ENCODE measurements at regions not wholly inside any gene's neighbourhood (a gene's known extent, or its start where the extent isn't known, plus 50 kb on each side); places are given as distances from the start of the nearest gene placed in this dataset.

DNA sequence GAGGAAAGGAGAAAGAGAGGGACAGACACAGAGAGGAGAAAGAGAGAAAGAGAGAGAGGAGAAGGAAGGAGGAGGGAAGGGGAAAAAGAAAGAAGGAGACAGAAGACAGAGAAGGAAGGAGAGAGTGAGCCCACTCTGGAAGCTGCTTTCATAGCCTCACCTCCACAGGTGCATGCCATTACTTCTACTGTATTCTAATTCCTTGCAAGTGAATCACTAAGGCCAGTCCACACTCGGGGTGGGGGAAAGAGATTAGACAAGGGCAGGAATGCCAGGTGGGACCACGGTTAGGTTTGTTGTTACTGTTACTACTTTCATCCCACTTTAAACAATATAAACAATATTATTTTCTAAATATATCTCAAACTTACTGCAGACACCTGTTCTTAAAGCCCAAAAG lies 684.5 kb upstream of the ARGLU1 start:
- DNase-seq (ENCODE audit: low read depth in 2 of 2): no peak

DNA sequence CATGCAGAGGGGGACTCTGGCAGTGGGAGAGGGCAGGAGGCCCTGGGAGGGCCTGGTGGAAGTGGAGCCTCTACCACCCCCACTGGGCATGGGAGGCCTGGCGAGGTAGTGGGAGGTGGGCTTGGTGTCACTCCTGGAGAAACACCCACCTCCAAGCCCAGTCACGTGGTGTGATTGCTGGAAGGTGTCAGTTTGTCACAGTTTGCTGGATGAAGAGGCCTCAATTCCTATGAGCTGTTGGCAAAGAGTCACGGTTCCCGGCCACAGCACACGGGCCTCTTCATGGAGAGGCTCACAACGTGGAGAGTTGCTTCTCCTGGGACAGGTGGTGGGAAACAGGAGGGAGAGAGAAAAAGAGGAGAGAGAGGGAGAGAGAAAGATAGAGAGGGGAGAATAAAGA lies 684.1 kb upstream of the ARGLU1 start:
- no peak for DNase-seq (ENCODE audit: low read depth in 2 of 2)

DNA sequence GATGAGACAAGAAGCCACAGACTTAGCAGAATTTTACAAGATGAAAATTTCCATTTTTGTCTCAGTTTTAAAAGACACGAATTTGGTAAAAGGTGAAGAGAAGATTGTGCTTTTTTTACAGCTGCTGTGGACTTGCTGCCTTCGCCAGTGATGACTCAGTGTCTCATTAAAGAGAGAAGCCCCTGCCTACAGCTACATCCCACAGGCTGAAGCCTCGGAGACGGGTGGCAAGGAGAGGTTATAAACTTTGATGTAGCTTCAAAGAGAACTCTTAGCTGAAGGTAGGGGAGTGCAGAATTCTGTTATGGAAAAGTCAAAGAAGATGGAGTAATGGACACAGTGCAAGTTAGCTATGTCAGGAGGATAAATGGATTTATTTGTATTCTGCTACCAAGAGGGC lies 683.4 kb upstream of the ARGLU1 start:
- no peak for DNase-seq (ENCODE audit: low read depth in 2 of 2)

DNA sequence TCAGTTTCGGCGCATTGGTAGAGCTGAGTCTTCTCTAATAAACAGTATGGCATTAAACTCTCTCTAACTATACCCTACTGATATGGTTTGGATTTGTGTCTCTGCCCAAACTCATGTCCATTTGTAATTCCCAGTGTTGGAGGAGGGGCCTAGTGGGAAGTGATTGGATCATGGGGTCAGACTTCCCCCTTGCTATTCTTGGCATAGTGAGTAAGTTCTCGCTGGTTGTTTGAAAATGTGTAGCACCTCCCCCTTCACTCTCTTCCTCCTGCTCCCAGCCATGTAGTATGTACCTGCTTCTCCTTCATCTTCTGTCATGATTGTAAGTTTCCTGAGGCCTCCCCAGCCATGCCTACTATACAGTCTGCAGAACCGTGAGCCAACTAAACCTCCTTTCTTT lies 682.7 kb upstream of the ARGLU1 start:
- DNase-seq (ENCODE audit: low read depth in 2 of 2): no peak

DNA sequence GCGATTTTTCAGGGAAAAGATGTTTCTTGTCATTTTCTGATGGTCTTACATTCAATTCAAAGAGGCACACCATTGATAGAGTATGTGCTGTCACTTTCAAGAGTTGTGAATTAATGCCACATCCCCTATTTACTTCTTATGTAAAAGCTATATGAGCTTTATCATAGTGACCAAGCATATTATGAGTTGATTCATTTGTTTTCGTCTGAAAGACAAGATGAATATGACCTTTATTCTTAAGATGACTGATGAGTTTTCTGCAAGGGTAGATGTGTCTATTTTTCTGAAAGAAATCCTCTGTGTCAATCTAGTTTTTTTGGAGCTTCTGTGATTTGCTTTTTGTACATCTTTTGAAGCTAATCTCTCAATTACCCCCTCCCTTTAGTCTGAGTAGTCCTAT lies 676.3 kb upstream of the ARGLU1 start:
- no peak for DNase-seq (ENCODE audit: low read depth in 2 of 2)

DNA sequence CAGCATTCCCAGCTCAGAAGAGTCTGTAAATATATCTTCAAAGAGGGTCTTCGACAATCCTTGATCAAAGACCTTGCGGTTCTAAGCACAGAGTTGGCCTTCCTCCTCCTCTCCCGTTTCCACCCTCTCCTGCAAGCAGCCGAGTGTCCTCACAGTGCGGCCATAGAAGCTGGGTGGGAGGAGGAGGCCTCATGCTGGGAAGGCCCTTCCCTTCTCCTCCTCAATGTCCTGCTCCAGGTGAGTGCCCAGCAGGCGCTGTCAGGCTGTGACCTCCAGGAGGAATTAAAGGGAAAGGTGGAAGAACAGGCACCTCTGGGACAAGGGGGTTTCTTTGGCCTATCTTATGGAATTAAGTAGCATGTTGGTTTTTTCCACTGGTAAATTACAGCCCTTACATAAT lies 674.2 kb upstream of the ARGLU1 start:
- no peak for DNase-seq (ENCODE audit: low read depth in 2 of 2)

DNA sequence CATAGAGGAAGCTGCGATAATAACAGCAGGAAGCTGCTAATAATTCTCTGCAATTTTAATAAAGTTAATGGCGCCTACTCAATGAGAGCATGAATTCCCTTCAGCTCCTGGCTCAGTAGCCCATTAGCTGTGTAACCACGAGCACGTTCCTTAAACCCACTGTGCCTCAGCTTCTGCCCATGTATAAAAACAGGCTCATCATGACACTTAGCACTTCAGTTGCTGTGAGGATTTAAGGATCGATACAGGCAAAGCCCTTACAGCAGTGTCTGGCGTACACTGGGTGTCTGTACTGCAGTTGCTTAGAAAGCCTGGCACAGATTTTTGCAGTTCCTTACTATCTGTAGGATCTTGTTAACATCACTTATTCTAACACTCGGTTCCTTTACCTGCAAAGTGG lies 673.4 kb upstream of the ARGLU1 start:
- DNase-seq (ENCODE audit: low read depth in 2 of 2): no peak

DNA sequence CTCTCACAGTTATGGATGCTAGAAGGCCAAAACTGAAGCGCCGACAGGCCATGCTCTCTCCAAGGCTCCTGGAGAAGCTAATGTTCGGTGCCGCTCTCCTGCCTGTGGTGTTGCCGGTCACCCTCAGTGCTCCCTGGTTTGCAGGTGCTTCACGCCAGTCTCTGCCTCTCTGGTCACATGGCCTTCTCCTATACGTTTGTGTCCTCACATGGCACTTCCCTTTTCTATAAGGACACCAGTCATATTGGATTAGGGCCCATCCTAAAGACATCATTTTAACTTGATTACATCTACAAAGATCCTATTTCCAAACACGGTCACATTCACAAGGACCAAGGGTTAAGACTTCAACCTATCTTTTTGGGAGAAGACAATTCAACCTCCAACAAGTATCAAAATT lies 671.3 kb upstream of the ARGLU1 start:
- DNase-seq (ENCODE audit: low read depth in 2 of 2): no peak

DNA sequence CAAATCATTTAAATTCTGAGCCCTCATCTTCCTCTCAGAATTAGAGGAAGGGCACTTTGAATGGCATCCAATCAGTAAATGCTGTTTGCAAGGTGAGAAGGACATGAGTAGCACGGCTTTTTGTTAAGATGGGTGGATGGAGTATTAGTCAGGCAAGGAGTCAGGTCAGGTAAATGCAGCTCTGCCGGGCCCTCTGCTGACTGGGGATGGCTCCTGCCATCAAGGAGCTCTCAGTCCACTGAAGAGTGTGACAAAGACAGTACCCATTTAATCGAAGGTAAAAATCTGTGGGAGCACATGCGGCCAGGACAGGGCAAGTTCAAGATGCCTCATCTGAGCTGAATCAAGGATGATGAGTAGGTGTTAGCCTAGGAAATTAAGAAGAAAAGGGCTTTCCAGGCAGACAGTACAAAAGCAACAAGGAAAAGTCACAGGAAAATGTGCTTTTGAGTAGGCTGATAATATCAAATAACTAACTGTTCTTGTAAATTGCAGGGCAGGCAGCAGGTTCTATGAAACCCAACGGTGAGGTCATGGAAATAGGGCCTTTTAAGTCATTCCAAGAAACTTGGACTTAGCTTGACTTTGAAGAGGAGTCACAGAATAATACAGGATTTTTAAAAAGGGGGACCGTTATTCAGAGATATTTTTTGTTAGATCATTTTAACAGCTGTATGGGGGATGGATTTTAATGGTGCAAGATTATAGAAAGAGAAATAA lies 670.5 kb upstream of the ARGLU1 start:
- no peak for DNase-seq (ENCODE audit: low read depth in 2 of 2)

DNA sequence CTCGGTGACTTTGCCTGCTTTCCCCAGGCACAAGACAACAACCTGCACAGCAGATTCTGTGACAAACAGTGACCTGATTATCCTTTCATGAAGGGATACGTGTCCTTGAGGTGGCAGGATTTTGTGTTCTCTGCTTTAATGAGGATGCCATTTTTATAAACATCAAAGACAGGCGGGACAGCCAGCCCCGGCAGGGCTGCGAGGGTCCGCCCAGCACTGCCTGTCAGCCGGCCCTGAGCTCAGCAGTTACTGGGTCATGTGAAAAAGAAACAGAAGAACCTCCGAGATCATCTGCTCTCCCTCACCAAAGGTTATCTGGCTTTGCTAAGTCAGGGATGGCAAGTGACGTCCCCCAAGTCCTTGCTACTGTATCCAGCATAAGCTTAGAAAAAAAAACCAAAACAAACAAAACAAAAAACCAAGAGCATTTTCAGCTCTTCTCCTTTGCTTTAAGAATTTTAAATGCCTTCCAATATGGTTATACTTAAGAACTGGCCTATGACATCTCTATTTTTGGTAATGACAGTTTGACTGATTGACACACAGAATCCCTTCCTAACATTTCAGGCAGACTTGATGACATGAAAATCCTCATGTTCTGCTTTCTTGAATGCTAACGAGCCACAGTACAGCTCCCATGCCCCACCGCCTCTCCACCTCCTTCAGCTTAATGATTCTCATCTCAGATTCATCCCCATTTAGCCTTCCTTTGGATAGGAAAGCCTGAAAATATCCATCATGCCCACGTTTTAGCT lies 666.6 kb upstream of the ARGLU1 start:
- no peak for DNase-seq (ENCODE audit: low read depth in 2 of 2)

DNA sequence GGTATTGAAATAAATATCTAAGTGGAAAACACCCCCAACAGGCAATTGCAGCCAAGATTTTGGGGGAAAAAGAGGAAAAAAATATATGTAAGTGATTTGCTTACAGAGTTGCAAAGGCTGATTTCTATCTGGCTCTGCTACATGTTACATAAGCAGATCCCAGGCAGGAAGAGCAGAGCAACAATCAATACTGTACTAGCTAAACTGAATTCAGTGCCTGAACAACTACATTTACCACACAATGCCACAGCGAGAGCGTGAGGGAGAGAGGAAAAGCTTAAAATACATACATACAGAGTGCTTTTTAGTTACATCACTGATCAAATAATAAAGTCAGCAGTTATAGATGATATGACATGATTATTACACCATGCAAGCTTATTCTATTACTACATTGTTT lies 665.6 kb upstream of the ARGLU1 start:
- no peak for DNase-seq (ENCODE audit: low read depth in 2 of 2)

DNA sequence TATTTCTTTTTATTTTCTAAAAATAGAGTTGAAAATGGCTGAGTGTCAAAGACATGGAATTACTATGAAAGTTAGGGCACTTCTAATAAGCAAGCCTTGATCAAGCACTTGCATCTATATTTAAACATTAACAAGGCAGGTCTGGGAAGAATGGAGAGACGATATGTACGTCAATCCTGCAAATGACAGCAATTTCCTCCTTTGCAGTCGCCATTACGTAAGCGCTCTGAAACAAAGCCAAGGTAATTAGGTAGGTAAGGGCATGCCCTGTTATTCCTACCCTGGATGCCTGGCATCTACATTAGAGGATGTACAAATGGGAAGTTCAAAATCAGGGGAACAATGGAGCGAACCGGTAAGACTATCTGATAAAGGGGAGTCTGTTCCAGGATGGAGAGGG lies 664.0 kb upstream of the ARGLU1 start:
- DNase-seq (ENCODE audit: low read depth in 2 of 2): no peak

DNA sequence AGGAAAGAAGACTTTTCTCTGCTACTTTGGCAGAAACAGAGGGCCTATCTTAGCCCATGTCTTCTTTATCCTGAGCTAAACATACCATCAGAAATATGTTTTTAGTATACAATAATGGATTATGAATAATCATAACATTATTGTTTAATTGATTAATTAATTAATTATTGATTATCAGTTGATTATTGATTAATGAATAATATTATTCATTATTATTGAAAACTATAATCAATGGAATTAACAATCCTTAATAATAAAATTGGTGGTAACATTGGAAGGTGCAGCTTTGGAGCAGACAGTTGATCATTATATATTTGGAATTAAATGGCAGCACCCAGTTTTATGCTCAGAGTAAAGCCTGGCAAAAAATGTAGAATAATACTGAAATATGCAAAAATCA lies 655.9 kb upstream of the ARGLU1 start:
- DNase-seq (ENCODE audit: low read depth in 2 of 2): no peak

DNA sequence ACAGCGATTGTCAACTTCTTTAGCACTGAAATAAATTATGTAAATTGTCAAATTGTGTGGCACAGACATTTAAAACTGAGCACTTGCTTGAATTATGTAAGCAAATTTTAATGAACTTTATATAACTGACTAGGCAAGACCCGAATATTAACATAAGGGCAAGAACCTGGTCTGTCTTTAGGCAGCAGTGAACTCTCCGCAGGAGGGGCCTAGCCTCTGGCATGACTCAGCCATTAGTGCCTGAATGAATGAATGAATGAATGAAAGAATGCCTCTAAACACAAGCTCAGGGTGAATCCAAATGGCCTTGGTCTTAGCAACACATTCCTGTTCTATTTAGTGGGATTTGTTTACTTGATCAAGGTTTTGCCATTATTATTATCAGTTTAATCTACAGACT lies 654.7 kb upstream of the ARGLU1 start:
- no peak for DNase-seq (ENCODE audit: low read depth in 2 of 2)

DNA sequence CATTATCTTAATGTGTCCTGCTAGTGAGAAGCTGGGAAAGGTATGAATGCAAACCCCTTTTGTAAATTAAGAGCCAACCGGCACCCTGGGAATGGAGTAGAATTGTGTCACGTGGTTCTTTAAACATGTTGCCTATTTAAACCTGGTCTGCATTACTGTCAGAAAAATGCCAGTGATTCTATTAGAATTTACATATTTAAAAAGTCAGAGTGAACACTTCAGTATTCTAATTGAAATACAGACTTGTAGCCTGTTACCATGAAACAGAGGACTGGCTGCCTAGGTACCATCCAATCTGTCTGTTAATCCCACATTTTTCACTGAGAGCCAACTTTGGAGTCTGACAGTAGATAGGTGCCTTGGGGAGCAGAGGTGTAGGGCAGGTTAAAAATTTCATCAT lies 652.3 kb upstream of the ARGLU1 start:
- no peak for DNase-seq (ENCODE audit: low read depth in 2 of 2)

DNA sequence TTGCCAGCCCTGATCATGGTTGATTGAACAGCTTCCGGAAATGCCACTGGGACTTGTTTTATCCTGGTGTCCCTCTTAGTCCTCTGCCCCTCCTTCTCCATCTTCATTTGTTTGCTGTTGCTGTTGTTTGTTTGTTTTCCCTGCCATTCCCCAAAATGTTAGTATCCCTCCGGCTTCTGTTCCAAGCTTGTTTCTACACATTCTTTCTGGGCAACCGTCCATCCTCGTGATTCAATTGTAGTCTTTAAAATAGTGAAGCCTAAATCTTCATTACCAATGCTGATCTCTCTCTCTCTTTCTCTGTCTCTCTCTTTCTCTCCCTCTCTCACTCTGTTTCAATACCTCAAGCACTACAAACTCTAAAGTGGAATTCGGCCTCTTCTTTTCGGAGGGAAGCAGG lies 649.3 kb upstream of the ARGLU1 start:
- DNase-seq (ENCODE audit: low read depth in 2 of 2): no peak

DNA sequence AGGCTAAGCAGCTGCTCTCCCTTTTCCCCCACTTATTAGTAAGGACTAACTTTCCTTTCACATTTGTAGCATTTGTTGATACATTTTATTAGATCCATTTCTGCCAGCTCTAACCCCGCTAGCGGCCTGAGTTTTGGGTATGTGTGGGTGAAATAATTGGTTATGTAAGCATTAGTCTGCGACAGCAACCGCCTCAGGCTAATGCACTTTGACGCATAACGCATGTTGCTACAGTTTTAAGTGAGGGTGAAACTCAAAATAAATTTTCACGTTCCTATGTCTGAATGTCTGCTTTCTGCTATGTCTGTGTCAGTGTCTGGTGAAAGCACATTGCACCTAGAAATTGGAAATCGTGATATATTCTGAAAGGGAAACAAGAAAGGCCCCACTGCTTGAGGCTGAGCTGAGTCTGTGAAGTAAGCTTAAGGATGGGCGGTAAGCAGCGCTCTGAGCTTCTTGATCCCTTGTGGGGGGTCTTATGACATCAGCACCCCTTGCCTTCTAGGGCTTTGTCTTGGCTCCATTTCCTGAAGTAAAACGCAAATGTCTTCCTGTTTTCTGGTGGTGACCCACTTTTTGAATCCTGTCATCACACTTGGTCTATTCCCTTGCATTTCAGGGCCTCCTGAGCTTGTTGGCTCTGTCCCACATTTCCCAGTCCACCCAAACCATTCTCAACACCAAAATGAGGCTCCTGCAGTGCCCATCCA lies 648.3 kb upstream of the ARGLU1 start:
- no peak for DNase-seq (ENCODE audit: low read depth in 2 of 2)

DNA sequence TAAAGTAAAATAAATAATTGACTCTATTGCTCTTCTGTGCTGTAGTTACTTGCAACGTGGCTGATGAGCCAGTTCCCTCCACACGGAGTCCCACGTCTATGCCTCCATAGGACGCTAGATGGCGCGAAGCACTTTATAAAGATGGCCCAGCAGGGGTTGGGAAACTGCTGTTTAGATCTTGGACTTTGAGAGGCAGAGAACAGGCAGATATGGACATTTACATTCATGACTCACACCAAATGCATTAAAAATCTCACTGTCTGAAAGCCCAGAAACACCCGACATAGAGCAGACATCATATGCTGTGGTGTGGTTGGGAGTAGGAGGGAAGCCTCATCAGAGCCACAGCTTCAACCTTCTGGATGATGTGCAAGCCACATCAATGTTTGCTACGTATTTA lies 643.1 kb upstream of the ARGLU1 start:
- peak; percentile 78 to 81 for DNase-seq (ENCODE audit: low read depth in 2 of 2)

DNA sequence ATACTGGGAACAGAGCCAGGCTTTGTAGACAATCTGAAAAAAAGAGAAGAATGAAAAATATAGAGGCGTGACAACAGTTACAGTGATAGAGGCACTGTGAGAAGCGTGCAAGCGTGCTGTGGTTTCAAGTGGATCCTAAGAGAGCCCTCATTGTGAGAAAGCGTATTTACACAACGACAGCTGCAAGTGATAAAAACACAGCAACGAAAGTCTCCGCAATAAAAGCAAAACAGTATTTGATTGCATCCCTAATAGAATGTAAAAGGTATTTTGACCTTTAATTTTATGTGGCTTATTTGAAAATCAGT lies 642.7 kb upstream of the ARGLU1 start:
- peak; percentile 11 to 14 for DNase-seq (ENCODE audit: low read depth in 2 of 2)

DNA sequence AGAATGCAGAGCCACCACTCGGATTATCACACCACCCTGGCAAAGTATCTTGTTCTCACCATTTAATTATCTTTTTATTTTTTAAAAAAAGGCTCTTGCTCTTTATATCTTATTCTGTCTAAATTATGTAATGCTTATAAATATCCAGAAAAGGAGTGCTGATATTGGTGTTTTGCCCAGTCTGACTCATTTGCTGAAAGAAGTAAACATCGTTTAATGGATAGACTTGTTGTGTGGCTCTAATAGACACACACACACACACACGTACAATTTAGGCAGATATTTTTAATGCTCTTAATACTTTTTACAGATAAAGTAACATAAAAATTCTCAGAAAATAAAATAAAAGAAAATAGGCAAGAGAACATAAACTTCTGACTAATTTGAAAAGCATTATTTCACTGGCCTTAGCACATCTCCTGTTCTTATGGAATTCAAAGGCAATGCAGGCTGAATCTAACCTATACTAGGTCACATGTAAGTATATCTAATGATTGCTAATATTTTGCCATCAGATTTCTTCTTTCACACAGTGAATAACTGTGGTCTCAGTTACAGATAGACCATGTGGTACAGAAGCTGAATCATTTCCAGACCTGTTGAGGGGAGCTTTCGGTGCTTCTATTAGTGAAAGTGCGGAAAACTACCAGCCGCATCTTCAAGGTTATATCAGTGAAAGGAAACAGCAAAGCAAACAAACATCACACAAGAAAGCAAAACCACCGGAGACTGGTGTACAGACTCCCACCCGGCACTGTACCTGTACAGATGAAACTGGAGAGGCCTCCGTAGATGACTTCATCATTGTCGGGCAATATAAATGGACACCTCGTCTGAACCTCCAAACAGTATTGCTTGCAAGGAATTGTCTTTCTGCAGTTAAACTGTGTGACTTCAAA lies 642.1 kb upstream of the ARGLU1 start:
- no peak for DNase-seq (ENCODE audit: low read depth in 2 of 2)

DNA sequence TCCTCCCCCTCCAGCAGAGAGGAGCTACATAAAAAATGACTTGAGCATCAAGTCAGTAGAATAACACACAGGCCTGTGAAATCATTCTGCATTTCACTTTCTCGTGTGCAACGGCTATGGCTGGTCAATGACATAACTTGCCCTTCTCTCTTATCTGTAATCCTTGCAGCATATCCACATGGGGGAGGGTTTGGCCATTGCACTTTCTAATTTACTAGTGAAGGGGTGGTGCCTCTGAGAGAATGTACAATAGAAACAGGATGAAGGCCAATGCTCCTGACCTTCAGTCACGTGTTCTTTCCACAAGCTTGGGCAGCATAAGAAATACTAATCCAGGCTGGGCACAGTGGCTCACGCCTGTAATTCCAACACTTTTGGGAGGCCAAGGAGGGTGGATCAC lies 641.0 kb upstream of the ARGLU1 start:
- no peak for DNase-seq (ENCODE audit: low read depth in 2 of 2)

Data from fibroblast of skin of left quadriceps (primary cell).